Activated naive CD4-positive, alpha-beta T cell treated with anti-CD3 and anti-CD28 coated beads, Interleukin-2, amount 10 ng/mL, durations not matched to agents 7 days and 5 days (primary cell): ENCODE measurements at regions not wholly inside any gene's neighbourhood (a gene's known extent, or its start where the extent isn't known, plus 50 kb on each side); places are given as distances from the start of the nearest gene placed in this dataset.

Experiments
- CTCF ChIA-PET: fragments of 350-600 bp; sonication (Branson Sonifier 250); formaldehyde crosslinking; loops from one replicate; lab custom pipeline; 2021; ENCODE audit warnings: antibody characterized with exemption; lab: Charles Lee
- DNase-seq: peaks from one replicate; pipeline ENCODE4 v3.0.0-alpha.2; 2020
- H3K27ac Mint-ChIP-seq: one replicate; pipeline ENCODE4 v1.8.0; 2021; ENCODE audit warnings: mild to moderate bottlenecking, moderate library complexity, mixed read lengths
- H3K27me3 Mint-ChIP-seq: one replicate; pipeline ENCODE4 v1.8.0; 2021; ENCODE audit warnings: mild to moderate bottlenecking, mixed read lengths
- H3K36me3 Mint-ChIP-seq: one replicate; pipeline ENCODE4 v1.8.0; 2021; ENCODE audit warnings: mixed read lengths
- H3K4me1 Mint-ChIP-seq: one replicate; pipeline ENCODE4 v1.8.0; 2021; ENCODE audit warnings: mixed read lengths
- H3K4me3 Mint-ChIP-seq: one replicate; pipeline ENCODE4 v1.8.0; 2021; ENCODE audit warnings: mild to moderate bottlenecking, moderate library complexity, mixed read lengths
- H3K9me3 Mint-ChIP-seq: one replicate; pipeline ENCODE4 v1.8.0; 2021; ENCODE audit warnings: mixed read lengths

- H3K27me3 Mint-ChIP-seq: no peaks in the 10 kb centered on the region
- H3K4me1 Mint-ChIP-seq: no peaks in the 10 kb centered on the region
- no peak overlapping the region for H3K4me3 Mint-ChIP-seq
- no peaks in the 10 kb centered on the region for H3K36me3 Mint-ChIP-seq
- no peak overlapping the region for H3K27ac Mint-ChIP-seq
- H3K9me3 Mint-ChIP-seq: no peaks in the 10 kb centered on the region
- no peak for DNase-seq
- CTCF ChIA-PET: no interaction called here
These were observed 477.1 kb upstream of the SGCG start for GRCh38 chr13:22703601-22704209.

GRCh38 chr13:22707946-22708345, 472.8 kb upstream of the SGCG start:
- H3K27ac Mint-ChIP-seq: no peak overlapping the region
- no peaks in the 10 kb centered on the region for H3K36me3 Mint-ChIP-seq
- CTCF ChIA-PET: no interaction called here
- H3K9me3 Mint-ChIP-seq: no peaks in the 10 kb centered on the region
- no peak for DNase-seq
- H3K4me3 Mint-ChIP-seq: no peak overlapping the region
- no peaks in the 10 kb centered on the region for H3K27me3 Mint-ChIP-seq
- H3K4me1 Mint-ChIP-seq: no peaks in the 10 kb centered on the region

- Mint-ChIP-seq H3K36me3 (no peaks in the 10 kb centered on the region), H3K4me3 (no peak overlapping the region)
- CTCF ChIA-PET: no interaction called here
These were observed 463.7 kb upstream of the SGCG start for GRCh38 chr13:22717036-22717435.

GRCh38 chr13:22726726-22727125, 454.1 kb upstream of the SGCG start:
- no peaks in the 10 kb centered on the region for H3K27me3 Mint-ChIP-seq
- H3K4me3 Mint-ChIP-seq: no peak overlapping the region
- H3K36me3 Mint-ChIP-seq: no peaks in the 10 kb centered on the region
- H3K9me3 Mint-ChIP-seq: peaks cover 2% of the 10 kb centered on the region
- no peaks in the 10 kb centered on the region for H3K4me1 Mint-ChIP-seq
- no peak for DNase-seq
- CTCF ChIA-PET: no interaction called here
- no peak overlapping the region for H3K27ac Mint-ChIP-seq

More at GRCh38 chr13:22717036-22717435, 463.7 kb upstream of the SGCG start:
- Mint-ChIP-seq H3K27me3 (no peaks in the 10 kb centered on the region), H3K4me1 (no peaks in the 10 kb centered on the region), H3K9me3 (no peaks in the 10 kb centered on the region), H3K27ac (no peak overlapping the region)
- DNase-seq: no peak

GRCh38 chr13:22735011-22735995, 445.5 kb upstream of the SGCG start:
- Mint-ChIP-seq H3K27ac (no peak overlapping the region), H3K4me1 (no peaks in the 10 kb centered on the region), H3K4me3 (no peak overlapping the region), H3K9me3 (no peaks in the 10 kb centered on the region), H3K27me3 (peaks cover 14% of the 10 kb centered on the region), H3K36me3 (no peaks in the 10 kb centered on the region)
- no peak for DNase-seq
- CTCF ChIA-PET: no interaction called here

DNA sequence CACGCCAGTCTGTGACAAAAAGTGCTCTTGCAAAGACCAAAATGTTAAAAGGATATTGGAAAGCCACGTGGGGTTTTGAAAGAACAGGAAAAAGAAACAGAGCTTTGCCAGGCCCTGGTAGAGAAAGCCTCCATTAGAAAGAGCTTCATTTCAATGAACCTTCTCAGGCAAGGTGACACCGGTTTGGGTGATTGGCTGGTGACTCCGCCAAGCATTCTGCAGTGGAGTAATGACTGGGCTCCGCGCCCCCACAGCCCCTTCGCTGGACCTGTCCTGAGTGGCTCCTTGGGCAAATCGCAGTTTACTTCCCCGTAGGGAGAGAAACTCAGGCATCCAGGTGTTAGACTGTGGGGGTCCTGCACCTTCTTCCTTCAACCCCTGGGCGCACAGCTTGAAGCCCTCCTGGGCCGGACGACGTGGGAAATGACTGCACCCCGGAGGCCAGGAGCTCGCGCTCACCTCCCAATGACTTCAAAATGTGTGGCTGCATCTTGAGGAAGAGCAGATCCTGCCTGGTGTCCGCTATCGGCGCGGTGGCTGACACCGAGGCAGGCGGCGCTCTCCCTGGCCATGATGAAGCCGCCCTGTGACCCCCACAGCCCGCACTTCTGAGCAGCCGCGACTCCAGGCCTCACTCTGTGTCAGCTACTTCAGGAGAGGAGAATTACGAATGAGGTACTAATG, 444.6 kb upstream of the SGCG start:
- peaks cover 14% of the 10 kb centered on the region for H3K27me3 Mint-ChIP-seq
- CTCF ChIA-PET: no interaction called here
- no peaks in the 10 kb centered on the region for H3K4me1 Mint-ChIP-seq
- no peak overlapping the region for H3K27ac Mint-ChIP-seq
- H3K36me3 Mint-ChIP-seq: no peaks in the 10 kb centered on the region
- H3K9me3 Mint-ChIP-seq: no peaks in the 10 kb centered on the region
- DNase-seq: no peak
- no peak overlapping the region for H3K4me3 Mint-ChIP-seq

GRCh38 chr13:22736768-22737092, 444.0 kb upstream of the SGCG start:
- H3K36me3 Mint-ChIP-seq: no peaks in the 10 kb centered on the region
- no peak overlapping the region for H3K27ac Mint-ChIP-seq
- CTCF ChIA-PET: no interaction called here
- peaks cover 14% of the 10 kb centered on the region for H3K27me3 Mint-ChIP-seq
- H3K9me3 Mint-ChIP-seq: no peaks in the 10 kb centered on the region
- no peak overlapping the region for H3K4me3 Mint-ChIP-seq
- H3K4me1 Mint-ChIP-seq: no peaks in the 10 kb centered on the region
- DNase-seq: no peak

GRCh38 chr13:22738357-22738756, 442.4 kb upstream of the SGCG start:
- Mint-ChIP-seq H3K27me3 (peaks cover 14% of the 10 kb centered on the region), H3K27ac (no peak overlapping the region), H3K4me1 (no peaks in the 10 kb centered on the region), H3K4me3 (no peak overlapping the region), H3K36me3 (no peaks in the 10 kb centered on the region), H3K9me3 (no peaks in the 10 kb centered on the region)
- DNase-seq: no peak
- CTCF ChIA-PET: no interaction called here

DNA sequence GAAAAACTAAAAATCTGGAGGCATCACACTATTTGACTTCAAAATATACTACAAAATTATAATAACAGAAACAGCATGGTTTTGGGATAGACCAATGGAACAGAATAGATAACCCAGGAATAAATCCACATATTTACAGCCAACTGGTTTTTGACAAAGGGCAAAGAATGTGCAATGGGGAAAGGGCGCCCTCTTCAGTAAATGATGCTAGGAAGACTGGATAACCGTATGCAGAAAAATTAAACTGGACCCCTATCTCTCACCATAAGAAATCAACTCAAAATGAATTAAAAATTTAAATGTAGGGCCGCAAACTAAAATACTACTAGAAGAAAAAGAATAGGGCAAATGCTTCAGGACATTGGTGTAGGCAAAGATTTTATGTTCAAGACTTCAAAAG, 440.5 kb upstream of the SGCG start:
- Mint-ChIP-seq H3K27me3 (peaks cover 13% of the 10 kb centered on the region), H3K4me3 (no peak overlapping the region), H3K4me1 (no peaks in the 10 kb centered on the region), H3K27ac (no peak overlapping the region), H3K9me3 (no peaks in the 10 kb centered on the region), H3K36me3 (no peaks in the 10 kb centered on the region)
- CTCF ChIA-PET: no interaction called here
- DNase-seq: no peak

DNA sequence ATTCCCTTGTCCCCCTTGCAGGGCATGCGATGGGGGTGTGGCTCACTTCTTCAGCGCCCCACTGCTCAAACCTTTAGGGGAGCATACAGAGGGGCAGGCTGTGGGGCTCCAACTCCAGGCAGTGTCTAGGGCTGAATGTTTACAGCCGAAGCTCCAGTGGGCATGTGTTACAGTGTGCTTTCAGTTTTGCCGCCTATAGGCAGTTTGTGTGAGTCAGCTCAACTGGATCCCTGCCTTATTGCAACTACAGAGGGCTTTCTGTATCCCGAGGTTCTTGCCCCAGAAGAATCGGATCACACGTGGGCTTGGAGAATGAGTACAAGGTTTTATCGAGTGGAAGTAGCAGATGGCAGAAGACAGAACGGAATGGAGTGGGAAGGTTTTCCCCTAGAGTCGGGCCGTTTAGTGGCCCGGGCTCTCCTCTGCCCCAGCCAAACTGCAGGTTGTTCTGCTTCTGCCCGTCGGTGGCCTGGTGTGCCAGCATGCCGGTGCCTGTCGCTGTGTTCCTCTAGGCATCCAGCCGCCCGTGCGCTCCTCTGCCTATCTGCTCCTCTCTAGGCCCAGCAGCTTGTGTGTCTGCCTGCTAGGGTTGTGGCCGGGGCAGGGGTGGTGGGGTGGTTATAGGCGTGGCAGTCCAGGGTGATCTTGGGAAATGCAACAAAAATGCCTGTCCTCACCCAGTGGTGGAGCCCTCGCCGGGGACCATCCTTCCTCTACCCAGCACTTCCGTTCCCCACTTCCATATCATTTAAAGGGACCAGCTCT, 435.9 kb upstream of the SGCG start:
- Mint-ChIP-seq H3K36me3 (no peaks in the 10 kb centered on the region), H3K27me3 (no peaks in the 10 kb centered on the region), H3K4me3 (no peak overlapping the region), H3K9me3 (no peaks in the 10 kb centered on the region), H3K27ac (no peak overlapping the region), H3K4me1 (no peaks in the 10 kb centered on the region)
- DNase-seq: no peak
- CTCF ChIA-PET: no interaction called here

DNA sequence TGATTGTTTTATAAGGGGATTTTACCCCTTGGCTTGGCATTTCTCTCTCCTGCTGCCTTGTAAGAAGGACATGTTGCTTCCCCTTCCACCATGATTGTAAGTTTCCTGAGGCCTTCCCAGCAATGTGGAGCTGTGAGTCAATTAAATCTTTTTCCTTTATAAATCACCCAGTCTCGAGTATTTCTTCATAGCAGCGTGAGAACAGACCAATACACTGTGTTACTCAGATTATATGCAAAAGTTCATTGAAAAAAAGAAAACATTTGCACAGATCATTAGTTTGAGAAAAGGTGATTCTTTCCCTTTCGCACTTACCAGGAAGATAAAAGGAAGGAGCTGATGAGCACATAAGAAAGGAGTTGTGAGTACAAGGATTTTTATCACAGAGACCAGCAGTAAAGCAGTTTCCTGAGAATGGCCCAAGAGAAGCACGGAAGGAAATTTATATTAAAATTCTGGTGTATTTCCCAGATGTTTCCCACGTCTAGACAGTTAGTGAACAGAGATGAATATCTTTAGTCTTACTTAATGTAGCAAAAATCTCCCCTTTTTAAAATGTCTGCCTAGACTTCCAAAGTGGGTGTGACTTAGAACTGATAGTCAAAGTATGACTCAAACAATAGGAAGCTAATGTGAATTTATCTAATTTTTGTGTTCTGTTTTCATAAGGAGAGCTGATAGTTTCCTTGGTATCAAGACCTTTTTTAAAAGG, 431.8 kb upstream of the SGCG start:
- CTCF ChIA-PET: no interaction called here
- no peaks in the 10 kb centered on the region for H3K36me3 Mint-ChIP-seq
- peaks cover 5% of the 10 kb centered on the region for H3K9me3 Mint-ChIP-seq
- no peak for DNase-seq
- H3K27ac Mint-ChIP-seq: no peak overlapping the region
- no peak overlapping the region for H3K4me3 Mint-ChIP-seq
- H3K27me3 Mint-ChIP-seq: no peaks in the 10 kb centered on the region
- no peaks in the 10 kb centered on the region for H3K4me1 Mint-ChIP-seq

DNA sequence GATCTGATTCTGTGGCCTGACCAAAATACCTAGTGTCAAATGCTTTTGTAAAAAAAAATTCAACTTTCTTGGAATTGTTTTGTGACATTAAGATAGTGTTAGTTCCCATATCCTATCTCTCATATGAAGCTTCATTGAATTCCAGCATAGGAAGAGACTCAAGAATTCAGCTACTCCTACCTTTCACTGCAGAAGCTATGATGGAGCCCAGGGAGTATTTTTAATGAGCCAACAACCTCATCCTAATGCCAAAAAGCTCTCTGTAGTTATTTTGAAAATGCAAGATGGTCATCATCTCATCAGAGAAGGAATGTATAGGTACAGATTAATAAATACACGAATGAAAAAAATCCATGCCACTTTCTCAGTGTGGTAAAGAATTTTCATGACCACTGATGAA, 431.2 kb upstream of the SGCG start:
- Mint-ChIP-seq H3K4me3 (no peak overlapping the region), H3K27ac (no peak overlapping the region), H3K9me3 (peaks cover 5% of the 10 kb centered on the region), H3K4me1 (no peaks in the 10 kb centered on the region), H3K27me3 (no peaks in the 10 kb centered on the region), H3K36me3 (no peaks in the 10 kb centered on the region)
- CTCF ChIA-PET: no interaction called here
- no peak for DNase-seq

GRCh38 chr13:22757530-22758120, 423.2 kb upstream of the SGCG start:
- peaks cover 5% of the 10 kb centered on the region for H3K9me3 Mint-ChIP-seq
- no peak overlapping the region for H3K27ac Mint-ChIP-seq
- H3K4me1 Mint-ChIP-seq: no peaks in the 10 kb centered on the region
- no peak overlapping the region for H3K4me3 Mint-ChIP-seq
- CTCF ChIA-PET: interaction anchor here (1.3 kb wide), 1 partner anchor 1120 kb away, joined by 3 read pairs; no protein-coding TSS in a partner anchor
- H3K27me3 Mint-ChIP-seq: no peaks in the 10 kb centered on the region
- no peaks in the 10 kb centered on the region for H3K36me3 Mint-ChIP-seq
- DNase-seq: no peak
